ENCODE measurements at regions not wholly inside any gene's neighbourhood (a gene's known extent, or its start where the extent isn't known, plus 50 kb on each side); places are given as distances from the start of the nearest gene placed in this dataset.

- TF ChIP-seq EZH2phosphoT487 (IDR thresholded peaks at IDR 0.05; ENCODE audit: borderline replicate concordance, low read depth, low read length) (no peak), CTCF (conservative IDR thresholded peaks at IDR 0.05; ENCODE audit: low read length) (no peak)
- no peaks in the 10 kb centered on the region for H3K79me2 ChIP-seq (ENCODE audit: insufficient read depth, low read depth, low read length)
- H2AFZ ChIP-seq (ENCODE audit: low read length): no peak overlapping the region
- H3K27ac ChIP-seq (ENCODE audit: low read depth, low read length, poor library complexity, severe bottlenecking): no peak overlapping the region
- no peaks in the 10 kb centered on the region for H4K20me1 ChIP-seq (ENCODE audit: insufficient read depth, low read length)
- intact Hi-C loops (cut with micrococcal nuclease; ENCODE audit: unreplicated experiment): no loop called here
- H3K9me3 ChIP-seq (ENCODE audit: low read length): no peaks in the 10 kb centered on the region
- no peak for DNase-seq (ENCODE audit: low spot score)
- no peaks in the 10 kb centered on the region for H3K4me1 ChIP-seq (ENCODE audit: insufficient read depth, low read length, poor library complexity, severe bottlenecking)
- POLR2A ChIA-PET: no interaction called here
- H3K36me3 ChIP-seq (ENCODE audit: insufficient read depth, low read length): no peaks in the 10 kb centered on the region
- H3K4me2 ChIP-seq (ENCODE audit: low read length): no peak overlapping the region
- CTCF ChIA-PET (ENCODE audit: unreplicated experiment): no interaction called here
- H3K9me2 ChIP-seq (ENCODE audit: insufficient read depth, low read length): no peaks in the 10 kb centered on the region
- no peak overlapping the region for H3K4me3 ChIP-seq (ENCODE audit: low read depth, low read length, poor library complexity, severe bottlenecking)
- BruUV-seq (replicated peaks): no TSS peak
These were observed 515.0 kb upstream of the DDX18 start for GRCh38 chr2:117299451-117299850.

- Histone ChIP-seq H3K27ac (ENCODE audit: low read depth, low read length, poor library complexity, severe bottlenecking) (no peak overlapping the region), H3K9me3 (ENCODE audit: low read length) (no peaks in the 10 kb centered on the region), H3K4me2 (ENCODE audit: low read length) (no peak overlapping the region), H4K20me1 (ENCODE audit: insufficient read depth, low read length) (no peaks in the 10 kb centered on the region), H2AFZ (ENCODE audit: low read length) (no peak overlapping the region), H3K36me3 (ENCODE audit: insufficient read depth, low read length) (no peaks in the 10 kb centered on the region), H3K4me3 (ENCODE audit: low read depth, low read length, poor library complexity, severe bottlenecking) (no peak overlapping the region), H3K9me2 (ENCODE audit: insufficient read depth, low read length) (no peaks in the 10 kb centered on the region), H3K79me2 (ENCODE audit: insufficient read depth, low read depth, low read length) (no peaks in the 10 kb centered on the region), H3K4me1 (ENCODE audit: insufficient read depth, low read length, poor library complexity, severe bottlenecking) (no peaks in the 10 kb centered on the region)
- DNase-seq (ENCODE audit: low spot score): no peak
- no TSS peak for BruUV-seq (replicated peaks)
- ChIA-PET CTCF (ENCODE audit: unreplicated experiment) (no interaction called here), POLR2A (no interaction called here)
- intact Hi-C loops (cut with micrococcal nuclease; ENCODE audit: unreplicated experiment): no loop called here
- no peak for TF ChIP-seq EZH2phosphoT487 (IDR thresholded peaks at IDR 0.05; ENCODE audit: borderline replicate concordance, low read depth, low read length)
- TF ChIP-seq CTCF (conservative IDR thresholded peaks at IDR 0.05; ENCODE audit: low read length): no peak
These were observed 505.4 kb upstream of the DDX18 start for GRCh38 chr2:117308861-117309770.

- DNase-seq (ENCODE audit: low spot score): no peak
- Histone ChIP-seq H3K36me3 (ENCODE audit: insufficient read depth, low read length) (no peaks in the 10 kb centered on the region), H3K9me3 (ENCODE audit: low read length) (no peaks in the 10 kb centered on the region), H4K20me1 (ENCODE audit: insufficient read depth, low read length) (no peaks in the 10 kb centered on the region), H3K4me3 (ENCODE audit: low read depth, low read length, poor library complexity, severe bottlenecking) (no peak overlapping the region), H3K27ac (ENCODE audit: low read depth, low read length, poor library complexity, severe bottlenecking) (no peak overlapping the region), H3K79me2 (ENCODE audit: insufficient read depth, low read depth, low read length) (no peaks in the 10 kb centered on the region), H3K9me2 (ENCODE audit: insufficient read depth, low read length) (no peaks in the 10 kb centered on the region), H2AFZ (ENCODE audit: low read length) (no peak overlapping the region), H3K4me1 (ENCODE audit: insufficient read depth, low read length, poor library complexity, severe bottlenecking) (no peaks in the 10 kb centered on the region), H3K4me2 (ENCODE audit: low read length) (no peak overlapping the region)
- no TSS peak for BruUV-seq (replicated peaks)
- ChIA-PET POLR2A (no interaction called here), CTCF (ENCODE audit: unreplicated experiment) (no interaction called here)
- intact Hi-C loops (cut with micrococcal nuclease; ENCODE audit: unreplicated experiment): no loop called here
- no peak for TF ChIP-seq CTCF (conservative IDR thresholded peaks at IDR 0.05; ENCODE audit: low read length)
- TF ChIP-seq EZH2phosphoT487 (IDR thresholded peaks at IDR 0.05; ENCODE audit: borderline replicate concordance, low read depth, low read length): no peak
These were observed 492.7 kb upstream of the DDX18 start for GRCh38 chr2:117321816-117322215.
